HTR-8/SVneo (cell line): ENCODE measurements at regions not wholly inside any gene's neighbourhood (a gene's known extent, or its start where the extent isn't known, plus 50 kb on each side); places are given as distances from the start of the nearest gene placed in this dataset.

ENCODE experiments used
- DNase-seq: peaks from one replicate; pipeline ENCODE4 v3.0.0; 2011; ENCODE audit warnings: low spot score, mixed read lengths; ENCODE audit not compliant: insufficient read length
- FAIRE-seq: peaks from 2 replicates; lab custom pipeline; 2011; peaks lifted over from hg19 to GRCh38; lab: Jason Lieb, UNC

- DNase-seq (no peak), FAIRE-seq (no peak)
These were observed 153.3 kb upstream of the ERG start for GRCh38 chr21:38651570-38651969.

DNA sequence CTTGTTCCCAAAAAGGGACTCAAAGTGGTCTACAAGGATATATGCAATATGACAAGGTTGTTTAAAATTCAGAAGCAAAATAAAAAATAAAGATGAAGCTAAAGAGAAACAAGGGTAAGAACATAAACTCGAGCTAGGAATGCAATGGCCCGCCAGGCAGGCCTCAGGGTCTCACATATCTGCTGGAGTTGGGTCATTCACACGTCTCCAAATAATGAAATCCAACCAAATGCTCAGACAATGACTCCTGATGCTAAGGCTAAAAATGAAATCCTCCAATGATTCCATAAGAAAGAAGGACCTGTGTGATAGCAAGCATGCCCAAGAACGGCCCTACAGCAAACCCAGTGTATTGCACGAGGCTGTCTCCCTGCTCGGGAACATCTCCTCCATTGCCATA is 153.3 kb upstream of the ETS2 start:
- FAIRE-seq: no peak

GRCh38 chr21:38654580-38654979 is 151.1 kb upstream of the ETS2 start:
- DNase-seq (no peak), FAIRE-seq (no peak)

More for the DNA sequence above, 153.3 kb upstream of the ETS2 start:
- DNase-seq: no peak

GRCh38 chr21:38658511-38658910 is 147.2 kb upstream of the ETS2 start:
- DNase-seq (no peak), FAIRE-seq (no peak)

- FAIRE-seq (no peak), DNase-seq (no peak)
These were observed 145.8 kb upstream of the ETS2 start for GRCh38 chr21:38659936-38660332.

GRCh38 chr21:38660333-38661196 is 145.2 kb upstream of the ETS2 start:
- FAIRE-seq: no peak
- no peak for DNase-seq

DNA sequence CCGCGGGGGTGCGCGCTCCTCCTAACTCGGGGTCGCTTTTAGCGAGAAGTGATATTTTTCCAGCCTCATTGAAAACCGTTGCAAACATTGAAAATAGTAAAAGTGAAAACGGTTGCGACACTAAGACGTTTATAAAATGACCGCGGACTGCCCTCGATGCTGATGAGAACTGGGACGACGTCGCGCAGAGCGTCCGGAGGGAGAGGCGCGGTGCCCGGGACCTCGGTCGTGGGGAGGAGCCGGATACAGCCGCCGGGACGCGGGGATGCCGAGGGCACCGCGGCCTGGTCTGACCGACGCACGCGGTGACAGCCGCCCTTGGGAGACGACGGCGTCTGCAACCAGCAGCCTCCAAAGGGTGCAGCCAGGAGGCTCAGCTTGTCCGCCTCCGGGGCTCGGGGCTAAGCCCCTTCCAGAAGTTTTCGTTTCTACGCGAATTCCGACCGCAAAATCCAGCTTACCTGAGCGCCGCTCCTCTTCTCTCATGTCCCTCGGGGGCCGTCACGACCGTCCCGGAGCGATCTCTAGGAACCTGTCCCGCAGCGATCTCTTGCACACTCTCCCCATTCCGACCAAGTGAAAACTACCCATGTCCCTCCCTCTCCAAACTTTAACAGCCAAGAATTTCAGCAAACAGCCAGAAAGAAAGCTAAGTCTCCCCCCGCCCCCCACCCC is 144.4 kb upstream of the ETS2 start:
- FAIRE-seq (no peak), DNase-seq (no peak)

DNA sequence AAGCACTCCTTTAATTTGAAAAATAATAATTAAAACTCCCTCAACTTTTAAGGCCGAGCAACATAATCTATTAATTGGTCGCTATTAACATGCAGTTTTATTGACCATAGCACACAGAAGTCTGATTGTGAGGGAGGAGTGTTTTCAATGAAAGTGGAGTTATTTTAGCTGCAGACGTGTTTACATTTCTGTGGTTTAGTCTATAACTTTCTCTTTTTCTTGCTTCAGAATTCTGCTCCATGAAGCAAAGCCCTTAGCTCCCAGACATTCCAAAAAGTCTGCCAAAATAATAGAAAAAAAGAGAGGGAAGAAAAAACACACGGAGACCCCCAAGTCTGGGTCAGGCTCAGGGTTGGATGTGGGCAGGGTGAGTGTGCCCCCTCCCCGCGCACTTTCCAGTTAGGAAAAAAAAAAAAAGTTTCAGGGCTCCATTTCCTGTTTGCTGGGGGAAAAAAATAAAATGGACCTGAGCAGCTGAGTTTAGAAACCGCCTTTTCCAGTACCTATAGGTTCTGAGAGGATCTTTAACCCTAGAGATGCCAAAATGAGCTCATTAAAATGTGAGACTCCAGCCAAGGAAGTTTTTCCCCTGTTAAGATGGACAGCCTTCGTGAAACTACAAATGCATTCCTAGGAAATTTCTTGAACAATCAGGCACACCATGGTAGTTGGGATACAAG is 143.7 kb upstream of the ETS2 start:
- FAIRE-seq (no peak), DNase-seq (peak; percentile 32)

DNA sequence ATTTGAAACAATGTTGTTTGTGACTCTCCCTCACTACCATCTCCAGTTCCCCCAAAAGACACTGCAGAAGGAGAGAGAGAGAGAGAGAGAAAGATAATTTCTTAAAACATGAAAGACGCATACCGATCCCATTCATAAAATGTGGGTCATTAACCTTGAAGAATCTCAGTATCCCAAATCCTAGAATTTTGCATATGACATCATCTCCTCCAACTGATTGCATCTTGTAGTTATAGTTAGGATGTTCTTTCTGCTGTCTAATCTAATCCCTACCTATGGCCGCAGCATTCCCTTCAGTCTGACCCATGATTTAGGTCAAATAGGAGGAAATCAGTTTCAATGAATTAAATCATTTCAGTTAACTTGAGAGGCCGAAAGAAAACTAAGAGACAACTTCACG is 142.4 kb upstream of the ETS2 start:
- DNase-seq: no peak
- no peak for FAIRE-seq

- FAIRE-seq (no peak), DNase-seq (no peak)
These were observed 141.4 kb upstream of the ETS2 start for GRCh38 chr21:38664315-38664714.

DNA sequence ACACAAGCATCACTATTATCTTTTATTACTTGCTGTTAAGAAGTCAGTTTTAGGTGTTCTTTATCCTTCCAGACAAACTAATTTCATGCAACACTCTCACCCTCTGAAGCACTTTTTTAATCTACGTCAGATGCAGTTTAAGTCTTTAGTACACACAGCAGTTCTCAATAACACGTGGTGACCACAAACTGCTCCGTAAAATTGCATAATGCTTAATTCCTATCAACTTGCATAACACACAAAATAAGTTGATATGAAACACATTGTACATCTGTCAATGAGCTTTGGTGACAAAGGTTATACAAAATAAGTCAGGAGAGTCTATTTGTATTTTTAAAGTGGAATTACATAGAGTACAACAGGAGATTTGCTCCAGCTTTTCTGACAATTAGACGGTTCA is 140.9 kb upstream of the ETS2 start:
- DNase-seq (no peak), FAIRE-seq (no peak)

- FAIRE-seq: no peak
- no peak for DNase-seq
These were observed 138.3 kb upstream of the ETS2 start for GRCh38 chr21:38667291-38667870.

DNA sequence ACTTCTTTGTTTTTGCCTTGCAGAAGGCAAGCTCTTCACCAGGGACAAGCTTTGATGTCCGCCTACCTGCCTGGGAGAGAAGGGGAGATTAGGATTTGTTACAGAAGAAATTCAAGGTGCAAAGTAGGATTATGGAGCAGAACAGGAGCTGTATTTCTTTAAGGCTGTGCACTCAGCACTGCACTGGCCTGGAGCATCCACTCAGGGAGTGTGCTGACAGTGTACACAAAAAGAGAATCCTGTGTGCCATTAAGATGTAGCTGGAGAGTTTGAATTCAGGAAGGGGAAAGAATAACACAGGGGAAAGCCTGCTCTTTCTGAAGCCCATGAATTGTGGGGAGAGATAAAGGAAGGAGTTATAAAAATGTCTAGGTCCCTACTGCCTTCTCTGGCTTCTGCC is 137.7 kb upstream of the ETS2 start:
- FAIRE-seq (no peak), DNase-seq (no peak)

- FAIRE-seq: no peak
These were observed 137.2 kb upstream of the ETS2 start for GRCh38 chr21:38668541-38668940.

GRCh38 chr21:38669186-38669585 is 136.5 kb upstream of the ETS2 start:
- DNase-seq: peak; percentile 21

More at GRCh38 chr21:38668541-38668940, 137.2 kb upstream of the ETS2 start:
- no peak for DNase-seq

GRCh38 chr21:38670861-38671260 is 134.9 kb upstream of the ETS2 start:
- DNase-seq: no peak
- FAIRE-seq: no peak

More at GRCh38 chr21:38669186-38669585, 136.5 kb upstream of the ETS2 start:
- FAIRE-seq: no peak

DNA sequence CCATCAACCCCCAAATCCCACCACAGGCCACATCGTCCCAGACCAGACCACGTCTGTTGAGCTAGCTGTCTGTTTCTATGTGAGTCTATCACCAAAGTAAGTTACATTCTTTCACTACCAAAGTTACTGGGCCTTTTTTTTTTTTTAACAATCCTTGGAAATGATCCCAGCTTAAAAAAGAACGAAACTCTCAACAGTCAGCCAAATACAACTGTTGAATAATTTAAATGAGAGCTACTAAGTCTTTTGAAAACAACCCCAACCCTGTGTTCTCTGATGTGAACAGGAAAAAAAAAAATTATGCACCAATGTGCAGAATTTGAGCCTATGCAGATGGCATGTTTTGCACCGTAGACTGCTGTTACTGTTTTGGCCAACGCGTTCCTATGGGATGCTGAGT is 134.0 kb upstream of the ETS2 start:
- no peak for FAIRE-seq
- DNase-seq: no peak

DNA sequence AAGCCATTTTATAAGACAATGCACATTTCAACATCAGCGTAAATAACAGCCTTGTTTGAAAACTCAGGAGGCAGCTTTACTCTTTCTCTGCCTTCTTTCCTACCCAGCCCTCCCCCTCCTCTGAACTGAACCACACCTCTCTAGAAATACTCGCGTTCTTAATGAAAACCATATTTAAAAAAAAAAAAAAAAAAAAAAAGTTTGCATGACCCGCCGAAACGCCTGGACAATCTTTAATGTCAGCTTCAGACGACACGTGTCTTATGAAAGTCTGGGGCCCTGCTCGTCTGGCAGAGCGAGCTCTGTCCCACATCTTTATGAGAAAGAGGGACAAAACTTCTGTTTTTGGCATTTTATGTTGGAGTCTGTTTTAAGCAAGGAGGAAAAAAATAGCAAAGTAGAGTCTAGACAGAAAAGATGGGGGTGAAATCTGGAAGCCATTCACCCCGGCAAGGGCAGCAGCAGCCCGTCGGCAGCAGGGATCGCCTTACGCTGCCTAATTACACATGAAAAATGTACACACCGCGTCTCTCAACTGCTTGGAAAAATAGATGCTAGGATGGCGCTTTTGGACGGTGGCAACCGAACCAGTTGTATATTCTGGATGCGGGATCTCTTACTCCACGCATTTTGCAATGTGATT is 130.4 kb upstream of the ETS2 start:
- FAIRE-seq: no peak

GRCh38 chr21:38678827-38679226 is 126.9 kb upstream of the ETS2 start:
- FAIRE-seq (no peak), DNase-seq (no peak)

More for the DNA sequence above, 130.4 kb upstream of the ETS2 start:
- DNase-seq: no peak

DNA sequence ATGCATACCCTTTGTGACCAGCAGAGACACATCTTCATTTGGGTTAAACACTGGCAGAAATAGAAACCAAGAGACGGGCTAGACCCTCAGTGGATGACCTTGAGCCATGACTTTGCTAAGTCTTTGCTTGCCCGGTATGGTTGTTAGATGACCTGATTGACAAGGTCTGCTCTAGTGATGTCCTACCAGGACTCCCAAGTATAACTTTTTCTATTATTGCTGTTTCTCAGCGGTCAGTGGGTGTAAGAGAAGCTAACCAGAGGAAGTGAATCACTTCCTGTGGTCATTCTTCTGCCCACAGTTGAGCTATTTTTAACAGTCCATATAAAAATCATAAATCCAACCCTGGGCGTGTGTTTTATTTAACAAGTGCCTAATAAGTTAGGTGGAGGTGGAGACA is 126.2 kb upstream of the ETS2 start:
- DNase-seq (peak; percentile 54), FAIRE-seq (no peak)
